Body of pancreas (tissue), 4 donors: ENCODE measurements at regions not wholly inside any gene's neighbourhood (a gene's known extent, or its start where the extent isn't known, plus 50 kb on each side); places are given as distances from the start of the nearest gene placed in this dataset.

ENCODE experiments used
- CTCF ChIP-seq, 7 experiments: fragments of 450-650 bp in 4 of 7; fragments of 200-600 bp in 3 of 7; sonication (generic) in 3 of 7; IDR thresholded peaks; one replicate each; pipeline ENCODE4 v1.5.1; 2016 to 2019; ENCODE audit warnings: antibody characterized with exemption in 7 of 7
- POLR2A ChIP-seq, 3 donors: fragments of 450-650 bp; IDR thresholded peaks; one replicate each; pipeline ENCODE4 v1.6.1; 2016; ENCODE audit warnings: antibody characterized with exemption in 3 of 3, mild to moderate bottlenecking in 2 of 3

DNA sequence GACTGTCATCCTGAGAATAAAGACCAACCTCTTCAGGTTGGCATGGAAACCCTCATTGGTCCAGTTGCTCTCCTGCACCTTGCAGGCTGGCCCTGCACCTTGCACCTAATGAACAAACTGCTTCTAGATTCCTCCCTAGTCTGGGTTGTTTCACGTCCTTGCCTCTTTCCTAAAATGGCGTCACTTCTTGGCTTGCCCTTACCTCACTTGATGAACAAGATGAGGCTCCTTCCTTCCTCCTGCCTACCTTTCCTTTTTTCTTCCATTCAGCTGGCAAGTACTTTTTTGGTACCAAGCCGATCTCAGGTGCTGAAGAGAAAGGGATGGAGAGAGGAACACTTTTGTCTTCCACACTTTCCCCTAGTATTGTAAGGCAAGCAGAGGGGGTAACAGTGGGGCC is 74.5 kb downstream of the MYCN start:
- TF ChIP-seq CTCF (IDR thresholded peaks at IDR 0.05) (no peak), POLR2A (IDR thresholded peaks at IDR 0.05) (no peak)
